ENCODE measurements at regions not wholly inside any gene's neighbourhood (a gene's known extent, or its start where the extent isn't known, plus 50 kb on each side); places are given as distances from the start of the nearest gene placed in this dataset.

GRCh38 chr6:26264547-26264946 lies 100.5 kb upstream of the BTN3A2 start:
- H3K36me3 ChIP-seq (ENCODE audit: control insufficient read depth in 2 of 3, insufficient read depth in 3 of 3, low read length in 3 of 3), result no peaks in the 10 kb centered on the region
- no peak overlapping the region for H3K4me3 ChIP-seq (ENCODE audit: low read length in 3 of 3)
- H3K9me3 ChIP-seq (ENCODE audit: control insufficient read depth in 2 of 3, insufficient read depth in 1 of 3, low read length in 3 of 3), result no peaks in the 10 kb centered on the region
- DNase-seq (no peak), FAIRE-seq (no peak)
- no peak overlapping the region for H3K9ac ChIP-seq (ENCODE audit: low read length in 3 of 3)
- H3K4me1 ChIP-seq (ENCODE audit: control insufficient read depth in 2 of 3, insufficient read depth in 2 of 3, low read depth in 1 of 3, low read length in 3 of 3), result no peaks in the 10 kb centered on the region
- no peak for TF ChIP-seq CTCF (IDR thresholded peaks at IDR 0.05; ENCODE audit: borderline replicate concordance, extremely low read depth, insufficient read depth)
- intact Hi-C loops (cut with DNase I), result no loop called here
- H3K27me3 ChIP-seq (ENCODE audit: control insufficient read depth, insufficient read depth, low read length), result no peaks in the 10 kb centered on the region
- H3K27ac ChIP-seq (ENCODE audit: low read depth in 2 of 2, low read length in 2 of 2), result no peak overlapping the region

- H3K4me1 ChIP-seq (ENCODE audit: control insufficient read depth in 2 of 3, insufficient read depth in 2 of 3, low read depth in 1 of 3, low read length in 3 of 3), result peaks cover 0 to 4% (median 2%) of the 10 kb centered on the region in 3 donors
- FAIRE-seq (no peak), DNase-seq (no peak)
- no peak for TF ChIP-seq CTCF (IDR thresholded peaks at IDR 0.05; ENCODE audit: borderline replicate concordance, extremely low read depth, insufficient read depth)
- no peak overlapping the region for H3K4me3 ChIP-seq (ENCODE audit: low read length in 3 of 3)
- no peaks in the 10 kb centered on the region for H3K36me3 ChIP-seq (ENCODE audit: control insufficient read depth in 2 of 3, insufficient read depth in 3 of 3, low read length in 3 of 3)
- no peak overlapping the region for H3K27ac ChIP-seq (ENCODE audit: low read depth in 2 of 2, low read length in 2 of 2)
- intact Hi-C loops (cut with DNase I), result no loop called here
- H3K9ac ChIP-seq (ENCODE audit: low read length in 3 of 3), result no peak overlapping the region
- peaks cover 0 to 4% (median 0%) of the 10 kb centered on the region in 3 donors for H3K9me3 ChIP-seq (ENCODE audit: control insufficient read depth in 2 of 3, insufficient read depth in 1 of 3, low read length in 3 of 3)
- H3K27me3 ChIP-seq (ENCODE audit: control insufficient read depth, insufficient read depth, low read length), result no peaks in the 10 kb centered on the region
Observed at GRCh38 chr6:26267083-26267589, 97.9 kb upstream of the BTN3A2 start.

GRCh38 chr6:26268659-26269402 lies 96.2 kb upstream of the BTN3A2 start:
- DNase-seq (peak in 3 of 5 donors; percentile 55 to 73 (median 61)), FAIRE-seq (no peak)

More at GRCh38 chr6:26268659-26269402, 96.2 kb upstream of the BTN3A2 start:
- H3K4me1 ChIP-seq (ENCODE audit: control insufficient read depth in 2 of 3, insufficient read depth in 2 of 3, low read depth in 1 of 3, low read length in 3 of 3), result peaks cover 0 to 4% (median 2%) of the 10 kb centered on the region in 3 donors
- H3K36me3 ChIP-seq (ENCODE audit: control insufficient read depth in 2 of 3, insufficient read depth in 3 of 3, low read length in 3 of 3), result no peaks in the 10 kb centered on the region
- no peak overlapping the region for H3K9ac ChIP-seq (ENCODE audit: low read length in 3 of 3)
- no peak overlapping the region for H3K27ac ChIP-seq (ENCODE audit: low read depth in 2 of 2, low read length in 2 of 2)
- no peak overlapping the region for H3K4me3 ChIP-seq (ENCODE audit: low read length in 3 of 3)
- TF ChIP-seq CTCF (IDR thresholded peaks at IDR 0.05; ENCODE audit: borderline replicate concordance, extremely low read depth, insufficient read depth), result no peak
- peaks cover 0 to 4% (median 0%) of the 10 kb centered on the region in 3 donors for H3K9me3 ChIP-seq (ENCODE audit: control insufficient read depth in 2 of 3, insufficient read depth in 1 of 3, low read length in 3 of 3)
- intact Hi-C loops (cut with DNase I), result no loop called here
- no peaks in the 10 kb centered on the region for H3K27me3 ChIP-seq (ENCODE audit: control insufficient read depth, insufficient read depth, low read length)

Data from kidney (tissue), 13 donors.